Esophagus muscularis mucosa (tissue), 3 donors: ENCODE measurements at regions not wholly inside any gene's neighbourhood (a gene's known extent, or its start where the extent isn't known, plus 50 kb on each side); places are given as distances from the start of the nearest gene placed in this dataset.

Source experiments
- CTCF ChIP-seq, 3 experiments: fragments of 200-600 bp in 2 of 3; fragments of 450-650 bp in 1 of 3; sonication (generic) in 2 of 3; IDR thresholded peaks; one replicate each; pipeline ENCODE4 v1.5.1; 2017 to 2019; ENCODE audit warnings: antibody characterized with exemption in 3 of 3, mild to moderate bottlenecking in 2 of 3, moderate library complexity in 1 of 3
- POLR2A ChIP-seq: fragments of 450-650 bp; IDR thresholded peaks from one replicate; pipeline ENCODE4 v1.6.1; 2017; ENCODE audit warnings: antibody characterized with exemption, moderate library complexity, mild to moderate bottlenecking, low read depth
- POLR2AphosphoS5 ChIP-seq, 2 donors: sonication (generic); formaldehyde crosslinking; IDR thresholded peaks; one replicate each; pipeline ENCODE4 v1.6.1; 2017; ENCODE audit warnings: antibody characterized with exemption in 2 of 2

- TF ChIP-seq CTCF (IDR thresholded peaks at IDR 0.05): no peak
- TF ChIP-seq POLR2A: no peak
- no peak for TF ChIP-seq POLR2AphosphoS5 (IDR thresholded peaks at IDR 0.05)
Observed at GRCh38 chr3:117080872-117081271, 371.3 kb downstream of the TUSC7 start.
